ENCODE measurements at regions not wholly inside any gene's neighbourhood (a gene's known extent, or its start where the extent isn't known, plus 50 kb on each side); places are given as distances from the start of the nearest gene placed in this dataset.
"Not testable (repeated sequence)": the region's sequence is repeated elsewhere in the genome, so short reads cannot be mapped to it uniquely, and the experiment has no call there.

GRCh38 chr3:66552846-66553245 lies 52.0 kb upstream of the LRIG1 start:
- no peak for DNase-seq (ENCODE audit: low read depth)
- no peak overlapping the region for H3K4me3 ChIP-seq (ENCODE audit: low read depth, low read length)
- TF ChIP-seq, protein P1, sequence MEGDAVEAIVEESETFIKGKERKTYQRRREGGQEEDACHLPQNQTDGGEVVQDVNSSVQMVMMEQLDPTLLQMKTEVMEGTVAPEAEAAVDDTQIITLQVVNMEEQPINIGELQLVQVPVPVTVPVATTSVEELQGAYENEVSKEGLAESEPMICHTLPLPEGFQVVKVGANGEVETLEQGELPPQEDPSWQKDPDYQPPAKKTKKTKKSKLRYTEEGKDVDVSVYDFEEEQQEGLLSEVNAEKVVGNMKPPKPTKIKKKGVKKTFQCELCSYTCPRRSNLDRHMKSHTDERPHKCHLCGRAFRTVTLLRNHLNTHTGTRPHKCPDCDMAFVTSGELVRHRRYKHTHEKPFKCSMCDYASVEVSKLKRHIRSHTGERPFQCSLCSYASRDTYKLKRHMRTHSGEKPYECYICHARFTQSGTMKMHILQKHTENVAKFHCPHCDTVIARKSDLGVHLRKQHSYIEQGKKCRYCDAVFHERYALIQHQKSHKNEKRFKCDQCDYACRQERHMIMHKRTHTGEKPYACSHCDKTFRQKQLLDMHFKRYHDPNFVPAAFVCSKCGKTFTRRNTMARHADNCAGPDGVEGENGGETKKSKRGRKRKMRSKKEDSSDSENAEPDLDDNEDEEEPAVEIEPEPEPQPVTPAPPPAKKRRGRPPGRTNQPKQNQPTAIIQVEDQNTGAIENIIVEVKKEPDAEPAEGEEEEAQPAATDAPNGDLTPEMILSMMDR (conservative IDR thresholded peaks at IDR 0.05; ENCODE audit: low read depth, low read length): no peak

GRCh38 chr3:66553441-66554113 lies 52.8 kb upstream of the LRIG1 start:
- no peak for DNase-seq (ENCODE audit: low read depth)
- TF ChIP-seq, protein P1 (conservative IDR thresholded peaks at IDR 0.05; ENCODE audit: low read depth, low read length): no peak
- H3K4me3 ChIP-seq (ENCODE audit: low read depth, low read length): no peak overlapping the region

- H3K4me3 ChIP-seq (ENCODE audit: low read depth, low read length): no peak overlapping the region
- no peak for DNase-seq (ENCODE audit: low read depth)
- TF ChIP-seq, protein P1 (conservative IDR thresholded peaks at IDR 0.05; ENCODE audit: low read depth, low read length): no peak
These were observed 53.4 kb upstream of the LRIG1 start for GRCh38 chr3:66554178-66554577.

DNA sequence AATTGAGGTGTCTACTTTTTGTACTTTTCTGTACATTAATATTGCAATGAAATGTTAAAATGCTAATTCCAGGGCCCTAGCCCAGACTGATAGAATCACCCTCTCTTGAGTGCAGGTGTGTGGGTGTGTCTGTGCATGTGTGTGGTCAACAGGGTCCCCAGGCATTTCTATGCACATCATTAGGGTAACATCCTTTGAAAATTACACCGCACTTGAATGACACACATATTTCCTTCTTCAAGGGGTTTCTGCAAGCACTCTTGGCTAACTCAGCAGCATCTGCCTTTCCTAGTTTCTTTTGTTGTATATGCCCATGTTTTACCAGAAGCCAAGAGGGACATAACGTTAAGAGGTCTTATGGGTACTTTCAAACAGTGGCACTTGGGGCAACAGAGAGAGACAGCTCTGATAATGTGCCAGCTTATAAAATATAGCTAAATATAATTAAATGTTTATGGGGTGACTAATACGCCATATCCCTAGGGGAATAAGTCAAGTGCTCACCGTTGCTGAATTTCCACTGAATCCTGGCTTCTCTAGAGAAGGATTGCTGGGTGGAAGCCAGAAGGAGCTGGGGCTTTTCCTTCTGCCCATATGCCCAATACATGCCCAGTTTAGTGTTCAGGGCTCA lies 54.5 kb upstream of the LRIG1 start:
- TF ChIP-seq, protein P1 (conservative IDR thresholded peaks at IDR 0.05; ENCODE audit: low read depth, low read length): no peak
- DNase-seq (ENCODE audit: low read depth): no peak

GRCh38 chr3:66557170-66557569 lies 56.3 kb upstream of the LRIG1 start:
- H3K4me3 ChIP-seq (ENCODE audit: low read depth, low read length): no peak overlapping the region
- TF ChIP-seq, protein P1 (conservative IDR thresholded peaks at IDR 0.05; ENCODE audit: low read depth, low read length): no peak
- no peak for DNase-seq (ENCODE audit: low read depth)

More for the DNA sequence above, 54.5 kb upstream of the LRIG1 start:
- H3K4me3 ChIP-seq (ENCODE audit: low read depth, low read length): no peak overlapping the region

- H3K4me3 ChIP-seq (ENCODE audit: low read depth, low read length); DNase-seq (ENCODE audit: low read depth): not testable (repeated sequence)
These were observed 59.1 kb upstream of the LRIG1 start for GRCh38 chr3:66559924-66560323.

GRCh38 chr3:66561367-66561766 lies 60.5 kb upstream of the LRIG1 start:
- TF ChIP-seq, protein P1 (conservative IDR thresholded peaks at IDR 0.05; ENCODE audit: low read depth, low read length): no peak
- no peak overlapping the region for H3K4me3 ChIP-seq (ENCODE audit: low read depth, low read length)
- DNase-seq (ENCODE audit: low read depth): no peak

All from epithelial cell of proximal tubule (primary cell).